Transverse colon (tissue), 4 donors: ENCODE measurements at regions not wholly inside any gene's neighbourhood (a gene's known extent, or its start where the extent isn't known, plus 50 kb on each side); places are given as distances from the start of the nearest gene placed in this dataset.

ENCODE experiments used
- DNase-seq: peaks from one replicate; pipeline ENCODE4 v3.0.0-alpha.2; 2019
- H3K27ac ChIP-seq, 4 donors: fragments of 200-600 bp; sonication (generic); 2 replicates each; pipeline ENCODE4 v1.5.1; 2016 to 2018; ENCODE audit warnings: inconsistent platforms in 4 of 4
- H3K27me3 ChIP-seq: fragments of 200-600 bp; sonication (generic); 2 replicates; pipeline ENCODE4 v1.5.1; 2017; ENCODE audit warnings: inconsistent platforms
- H3K36me3 ChIP-seq, 4 donors: fragments of 200-600 bp; sonication (generic); 2 replicates each; pipeline ENCODE4 v1.5.1; 2017 to 2019; ENCODE audit warnings: inconsistent platforms in 4 of 4
- H3K4me1 ChIP-seq, 4 donors: fragments of 200-600 bp; sonication (generic); 2 replicates each; pipeline ENCODE4 v1.5.1; 2017 to 2020; ENCODE audit warnings: inconsistent platforms in 4 of 4
- H3K4me3 ChIP-seq, 4 donors: fragments of 200-600 bp; sonication (generic); 1 replicate in 1 of 4; 2 replicates in 3 of 4; pipeline versions ENCODE4 v1.5.1 to v1.6.1; 2017 to 2019; ENCODE audit warnings: inconsistent platforms in 4 of 4
- H3K9me3 ChIP-seq, 2 donors: fragments of 200-600 bp; sonication (generic); 2 replicates each; pipeline ENCODE4 v1.5.1; 2017 to 2019; ENCODE audit warnings: inconsistent platforms in 2 of 2
- CTCF ChIP-seq, 5 experiments: fragments of 200-600 bp in 3 of 5; fragments of 450-650 bp in 2 of 5; sonication (generic) in 3 of 5; IDR thresholded peaks; 1 replicate in 2 of 5; 2 replicates in 3 of 5; pipeline ENCODE4 v1.5.1; 2016 to 2017; ENCODE audit warnings: antibody characterized with exemption in 5 of 5, inconsistent platforms in 3 of 5, mild to moderate bottlenecking in 2 of 5, moderate library complexity in 1 of 5
- EP300 ChIP-seq: sonication (generic); formaldehyde crosslinking; IDR thresholded peaks from one replicate; pipeline ENCODE4 v1.6.1; 2017; ENCODE audit warnings: antibody characterized with exemption, low read depth
- POLR2A ChIP-seq: fragments of 450-650 bp; IDR thresholded peaks from one replicate; pipeline ENCODE4 v1.6.1; 2016; ENCODE audit warnings: antibody characterized with exemption, mild to moderate bottlenecking, moderate library complexity
- POLR2AphosphoS5 ChIP-seq, 3 donors: sonication (generic); formaldehyde crosslinking; IDR thresholded peaks; one replicate each; pipeline ENCODE4 v1.6.1; 2016; ENCODE audit warnings: antibody characterized with exemption in 3 of 3
- WGBS, 2 donors: methylation state at CpG; one replicate each; pipeline ENCODE4 v1.1.5; 2018; ENCODE audit warnings: low coverage in 1 of 2; 5-methylcytosine and 5-hydroxymethylcytosine counted together
- in situ Hi-C, 4 donors: fragments of 200-750 bp; cut with MboI; loops; one replicate each; pipeline versions ENCODE4 v1.15.0 to v1.15.1; 2017; ENCODE audit warnings: low sequenced_read_pairs in 3 of 4, low pct_ligation_motif_present in 1 of 4, low pct_unique_long_range_greater_than_20kb in 1 of 4
- intact Hi-C: fragments of 100-400 bp; cut with DNase I; formaldehyde crosslinking; loops from one replicate; pipeline ENCODE4 v1.15.1; 2023; ENCODE audit warnings: low total_unique reads

GRCh38 chr4:170229006-170229405 is 139.2 kb upstream of the AADAT start:
- DNase-seq, result no peak
- WGBS, 2 donors, result 21 to 50% methylated on average over 1 of the region's 1 CpG
- intact Hi-C loops (no loop called here), in situ Hi-C loops (no loop called here)
- H3K27ac ChIP-seq, result peak overlapping the region in 1 of 4 donors; percentile 8
- TF ChIP-seq CTCF (IDR thresholded peaks at IDR 0.05) (no peak), POLR2A (no peak), POLR2AphosphoS5 (IDR thresholded peaks at IDR 0.05) (no peak), EP300 (no peak)
- no peaks in the 10 kb centered on the region for H3K9me3 ChIP-seq
- H3K4me3 ChIP-seq, result no peak overlapping the region
- H3K4me1 ChIP-seq, result peaks cover 0 to 6% (median 0%) of the 10 kb centered on the region in 4 donors
- H3K27me3 ChIP-seq, result no peaks in the 10 kb centered on the region
- no peaks in the 10 kb centered on the region for H3K36me3 ChIP-seq

GRCh38 chr4:170227928-170228327 is 138.2 kb upstream of the AADAT start:
- no peak for DNase-seq

GRCh38 chr4:170226288-170226687 is 136.5 kb upstream of the AADAT start:
- TF ChIP-seq EP300 (no peak), POLR2A (peak; percentile 75), CTCF (IDR thresholded peaks at IDR 0.05) (no peak), POLR2AphosphoS5 (IDR thresholded peaks at IDR 0.05) (peak; percentile 88 to 95 (median 93))
- peaks cover 0 to 6% (median 0%) of the 10 kb centered on the region in 4 donors for H3K4me1 ChIP-seq
- H3K36me3 ChIP-seq, result no peaks in the 10 kb centered on the region
- in situ Hi-C loops, result no loop called here
- intact Hi-C loops, result no loop called here
- peak; percentile 59 for DNase-seq
- H3K27ac ChIP-seq, result peak overlapping the region; percentile 25 to 78 (median 60)
- WGBS, 2 donors, result 45 to 51% methylated on average over 2 of the region's 2 CpGs
- peaks cover 0 to 6% of the 10 kb centered on the region in 2 donors for H3K9me3 ChIP-seq
- peak overlapping the region in 2 of 4 donors; percentile 19 to 27 for H3K4me3 ChIP-seq
- H3K27me3 ChIP-seq, result no peaks in the 10 kb centered on the region

More at GRCh38 chr4:170227928-170228327, 138.2 kb upstream of the AADAT start:
- in situ Hi-C loops (no loop called here), intact Hi-C loops (no loop called here)
- H3K27ac ChIP-seq, result peak overlapping the region in 1 of 4 donors; percentile 37
- no peaks in the 10 kb centered on the region for H3K9me3 ChIP-seq
- TF ChIP-seq POLR2A (no peak), CTCF (IDR thresholded peaks at IDR 0.05) (peak in 2 of 5 experiments; percentile 6 to 26)
- no peak overlapping the region for H3K4me3 ChIP-seq
- H3K36me3 ChIP-seq, result no peaks in the 10 kb centered on the region
- peaks cover 0 to 6% (median 0%) of the 10 kb centered on the region in 4 donors for H3K4me1 ChIP-seq
- H3K27me3 ChIP-seq, result no peaks in the 10 kb centered on the region
- WGBS, 2 donors, result 89 to 93% methylated on average over 1 to 2 of the region's 2 CpGs

- in situ Hi-C loops, result no loop called here
Observed at GRCh38 chr4:170214731-170215130, 125.0 kb upstream of the AADAT start.

More at GRCh38 chr4:170214731-170215130, 125.0 kb upstream of the AADAT start:
- Histone ChIP-seq H3K9me3 (peaks cover 0 to 2% of the 10 kb centered on the region in 2 donors), H3K4me3 (no peak overlapping the region), H3K27ac (no peak overlapping the region), H3K36me3 (no peaks in the 10 kb centered on the region), H3K4me1 (no peaks in the 10 kb centered on the region), H3K27me3 (no peaks in the 10 kb centered on the region)
- TF ChIP-seq POLR2A (no peak), POLR2AphosphoS5 (IDR thresholded peaks at IDR 0.05) (no peak), EP300 (no peak), CTCF (IDR thresholded peaks at IDR 0.05) (no peak)
- DNase-seq, result no peak
- intact Hi-C loops, result no loop called here
- WGBS, 2 donors, result 70 to 73% methylated on average over 1 of the region's 1 CpG
